ENCODE measurements at regions not wholly inside any gene's neighbourhood (a gene's known extent, or its start where the extent isn't known, plus 50 kb on each side); places are given as distances from the start of the nearest gene placed in this dataset.
"Not testable (repeated sequence)": the region's sequence is repeated elsewhere in the genome, so short reads cannot be mapped to it uniquely, and the experiment has no call there.

DNA sequence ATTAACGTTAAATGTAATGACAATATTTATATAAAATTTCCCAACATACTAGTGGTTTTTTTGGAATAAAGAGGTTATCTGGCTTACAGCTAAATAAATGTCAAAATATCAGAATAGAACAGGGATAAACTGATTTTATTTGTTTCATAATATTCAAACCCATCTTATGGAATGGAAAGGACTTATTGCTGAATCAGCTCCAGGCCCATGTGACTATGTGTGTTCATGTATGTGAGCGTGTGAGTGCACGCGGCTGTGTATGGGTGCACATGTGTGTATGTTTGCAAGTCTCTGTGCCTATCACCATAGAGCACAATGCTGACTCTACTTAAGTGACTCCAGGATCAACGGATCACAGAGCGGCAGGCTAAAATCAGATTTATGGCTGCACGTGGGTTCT lies 392.3 kb upstream of the GRM7 start:
- DNase-seq, result no peak

- no peak for DNase-seq
Observed at GRCh38 chr3:6471744-6472143, 389.2 kb upstream of the GRM7 start.

- DNase-seq, result not testable (repeated sequence)
Observed at GRCh38 chr3:6490487-6491327, 370.2 kb upstream of the GRM7 start.

GRCh38 chr3:6491768-6492167 lies 369.1 kb upstream of the GRM7 start:
- DNase-seq, result no peak

DNA sequence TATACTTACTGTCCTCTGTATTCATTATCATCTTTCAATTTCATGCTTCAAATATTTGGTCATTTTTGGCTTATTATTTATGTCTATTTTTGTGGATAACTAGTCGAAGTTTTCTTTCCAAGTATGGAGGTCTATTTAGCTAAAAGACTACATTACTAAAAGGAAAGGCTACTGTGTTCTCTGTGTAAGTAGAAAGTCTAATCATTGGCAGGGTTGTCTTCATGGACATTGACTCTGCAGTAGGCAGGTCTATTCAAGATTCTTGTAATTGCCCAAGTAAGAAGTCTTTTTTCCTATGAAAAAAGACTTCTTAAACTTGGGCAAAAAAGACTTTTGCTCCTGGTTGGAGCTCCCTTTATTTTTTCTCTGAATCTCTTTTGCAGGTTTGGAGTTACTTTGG lies 368.6 kb upstream of the GRM7 start:
- DNase-seq, result no peak

GRCh38 chr3:6498944-6499343 lies 362.0 kb upstream of the GRM7 start:
- DNase-seq, result not testable (repeated sequence)

GRCh38 chr3:6504347-6504746 lies 356.6 kb upstream of the GRM7 start:
- DNase-seq, result no peak

GRCh38 chr3:6504834-6505233 lies 356.1 kb upstream of the GRM7 start:
- DNase-seq, result no peak

DNA sequence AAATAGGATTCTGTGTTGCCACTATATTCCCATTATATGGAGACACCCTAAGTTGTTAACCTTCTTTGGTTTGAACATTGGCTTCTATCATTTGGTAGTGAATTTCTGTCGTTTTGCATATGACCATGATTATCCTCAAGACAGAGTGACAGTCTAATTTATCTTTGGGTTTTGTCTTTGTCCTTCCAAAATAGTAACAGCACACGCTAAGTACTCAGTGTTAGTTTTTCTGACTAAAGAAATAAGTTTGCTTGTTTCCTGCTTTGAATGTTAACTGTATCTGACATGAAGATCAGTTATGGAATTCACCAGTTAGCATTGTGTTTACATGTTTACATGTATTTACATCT lies 352.5 kb upstream of the GRM7 start:
- DNase-seq, result no peak

DNA sequence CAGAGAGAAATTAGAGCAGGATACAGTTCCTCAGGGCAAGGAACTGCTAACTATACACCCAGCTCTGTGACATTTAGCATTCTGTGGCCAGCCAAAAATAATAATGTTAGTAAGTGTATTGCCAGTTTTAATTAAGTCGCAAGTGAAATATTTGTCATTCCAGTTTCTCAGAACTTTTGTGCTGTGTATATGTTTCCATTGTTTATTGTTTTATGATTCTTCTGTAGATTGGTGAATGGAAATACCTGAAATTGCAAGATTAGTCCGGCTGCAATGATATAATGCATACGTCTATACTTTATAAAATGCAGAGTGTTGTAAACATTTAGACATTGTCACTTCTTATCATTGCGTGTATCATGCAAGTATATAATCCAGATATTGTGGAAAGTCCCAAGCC lies 351.3 kb upstream of the GRM7 start:
- no peak for DNase-seq

GRCh38 chr3:6510713-6511112 lies 350.2 kb upstream of the GRM7 start:
- DNase-seq, result no peak

DNA sequence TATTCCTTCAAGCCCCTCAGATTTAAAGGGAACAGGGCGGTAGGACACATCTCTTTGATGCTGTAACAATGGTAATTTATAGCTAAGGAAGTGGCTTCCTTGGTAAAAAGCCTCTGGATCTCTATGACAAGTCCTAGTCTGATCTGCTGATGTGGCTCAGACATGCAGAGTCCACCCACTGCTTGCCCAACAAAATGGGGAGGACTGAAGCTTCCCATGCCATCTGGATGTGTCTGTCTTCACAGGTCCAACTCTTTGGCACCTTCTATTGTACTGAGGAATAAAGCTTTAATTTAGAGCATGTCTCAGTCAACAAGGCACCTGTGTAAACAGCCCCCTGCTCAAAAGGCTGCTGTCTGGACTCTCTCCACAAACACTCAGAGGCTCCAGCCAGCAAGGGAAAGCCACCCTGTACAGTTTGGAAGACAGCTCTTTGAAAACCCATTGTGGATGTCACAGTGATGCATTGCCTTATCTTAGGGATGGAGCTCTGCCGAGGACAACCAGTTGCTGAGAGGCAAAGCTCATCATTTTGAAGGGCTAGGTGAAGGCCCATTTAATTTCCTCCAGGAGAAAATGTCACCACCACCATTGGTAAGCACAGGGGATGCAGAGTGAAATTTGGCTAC lies 348.6 kb upstream of the GRM7 start:
- no peak for DNase-seq

GRCh38 chr3:6516143-6516542 lies 344.8 kb upstream of the GRM7 start:
- no peak for DNase-seq

DNA sequence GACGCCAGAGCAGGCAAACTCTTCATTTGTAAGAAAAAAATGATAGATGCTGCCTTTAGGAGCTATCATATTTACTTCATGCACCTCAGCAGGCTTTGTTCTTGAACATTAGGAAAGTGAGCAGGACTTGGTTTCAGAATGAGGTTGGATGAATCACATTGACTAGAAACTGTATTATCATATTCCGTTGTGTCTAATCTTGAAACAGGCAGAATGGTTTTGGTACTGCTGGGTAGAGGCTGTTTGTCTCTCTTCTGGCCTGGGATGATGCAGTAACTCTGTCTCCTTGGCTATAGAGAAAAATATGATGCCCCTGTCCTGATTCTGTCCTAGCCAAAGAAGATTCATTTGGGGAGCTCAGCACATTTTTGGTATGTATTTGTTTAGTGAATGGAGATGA lies 344.2 kb upstream of the GRM7 start:
- DNase-seq, result no peak

DNA sequence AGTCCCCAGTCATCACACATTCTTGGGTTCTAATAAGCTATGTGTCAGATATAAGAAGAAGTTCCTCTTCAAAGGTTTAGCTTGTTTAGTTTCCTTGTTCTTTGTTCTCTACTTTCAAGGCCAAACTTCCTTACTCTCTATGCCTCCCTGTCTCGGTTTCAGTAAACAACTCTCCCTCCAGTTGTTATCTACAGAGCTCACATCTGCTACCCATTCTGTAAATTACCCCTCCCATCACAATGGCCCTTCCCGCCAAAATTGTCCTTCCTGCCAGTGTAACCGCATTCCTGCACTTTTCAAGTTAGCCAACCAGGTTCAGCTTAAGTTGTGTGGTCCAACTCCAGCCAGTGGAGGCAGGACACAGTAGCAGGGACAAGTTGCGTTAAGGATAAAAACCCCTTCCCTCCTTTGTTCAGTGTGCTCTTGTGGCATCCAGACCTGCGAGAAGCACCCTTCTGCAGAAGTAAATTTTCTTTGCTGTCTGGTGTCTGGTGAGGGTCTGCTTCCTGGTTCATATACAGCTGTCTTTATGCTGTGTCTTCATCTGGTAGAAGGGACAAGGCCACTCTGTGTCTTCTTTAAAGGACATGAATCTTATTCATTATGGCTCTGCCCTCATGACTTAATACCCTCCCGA lies 342.1 kb upstream of the GRM7 start:
- no peak for DNase-seq

DNA sequence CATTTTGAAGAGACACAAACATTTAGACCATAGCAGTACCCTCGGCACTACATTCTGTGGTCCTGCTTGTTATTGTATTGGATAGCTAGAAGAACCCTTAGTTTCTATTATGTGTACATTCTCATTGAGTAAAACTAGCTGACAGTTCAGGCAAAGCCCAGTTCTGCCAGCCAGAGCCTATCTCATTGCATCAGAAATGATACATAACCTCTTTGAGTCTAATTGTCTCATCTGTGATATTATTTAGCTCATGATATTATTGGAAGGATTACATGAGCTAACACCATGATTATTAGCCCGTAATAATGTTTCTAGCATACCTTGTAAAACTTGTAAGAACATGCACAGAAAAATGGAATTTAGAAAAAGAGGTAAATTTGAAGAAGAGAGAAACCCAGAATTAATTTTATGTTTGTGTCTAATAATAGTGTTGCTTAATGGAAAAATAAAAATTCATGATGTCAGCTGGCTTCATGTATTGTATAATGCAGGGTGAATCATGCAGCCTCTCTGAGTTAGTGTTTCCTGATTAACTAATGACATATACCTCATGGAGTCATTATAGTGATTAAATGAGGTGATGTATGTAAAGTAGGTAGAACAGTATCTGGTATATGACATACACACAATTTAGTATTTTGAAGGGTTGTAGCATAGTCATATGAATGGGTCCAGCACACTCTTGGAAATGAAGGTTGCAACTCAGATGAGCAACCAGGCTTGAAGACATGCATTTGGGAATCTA lies 339.4 kb upstream of the GRM7 start:
- DNase-seq, result no peak

GRCh38 chr3:6522191-6522590 lies 338.7 kb upstream of the GRM7 start:
- DNase-seq, result no peak

- no peak for DNase-seq
Observed at GRCh38 chr3:6523043-6523442, 337.9 kb upstream of the GRM7 start.

DNA sequence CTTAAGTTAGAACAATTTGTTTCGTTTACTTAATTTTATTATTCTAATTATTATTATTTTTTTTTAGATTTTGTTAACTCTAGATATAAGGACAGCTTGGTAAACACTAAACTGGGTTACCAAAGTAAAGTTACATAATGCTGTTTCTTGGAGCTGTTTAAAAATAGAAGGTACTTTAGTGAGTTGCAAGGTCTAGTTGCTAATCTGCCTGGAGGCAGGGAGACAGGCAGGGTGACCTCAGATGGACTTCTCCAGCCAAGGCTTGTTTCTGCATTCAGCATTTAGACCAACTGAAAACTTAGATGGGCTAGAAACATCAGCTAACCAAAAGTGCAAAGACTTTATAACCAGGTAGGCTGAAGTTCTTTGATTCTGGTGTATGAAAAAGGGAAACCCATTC lies 336.4 kb upstream of the GRM7 start:
- no peak for DNase-seq

DNA sequence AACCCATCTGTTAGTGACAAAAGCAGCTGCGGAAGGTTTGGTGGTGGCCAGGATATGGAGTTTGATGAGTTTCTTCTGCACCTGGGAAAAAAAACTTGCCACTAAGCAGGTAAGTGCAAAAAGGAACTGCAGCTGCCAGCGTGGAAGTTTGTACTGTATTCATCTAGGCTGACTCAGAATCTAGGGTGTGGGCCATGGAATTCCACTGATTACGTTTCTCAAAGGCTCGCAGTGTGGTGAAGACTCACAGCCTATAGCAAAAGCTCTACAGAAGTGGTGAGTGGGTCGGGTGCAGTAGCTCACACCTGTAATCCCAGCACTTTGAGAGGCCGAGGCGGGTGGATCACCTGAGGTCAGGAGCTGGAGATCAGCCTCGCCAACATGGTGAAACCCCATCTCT lies 334.6 kb upstream of the GRM7 start:
- no peak for DNase-seq

DNA sequence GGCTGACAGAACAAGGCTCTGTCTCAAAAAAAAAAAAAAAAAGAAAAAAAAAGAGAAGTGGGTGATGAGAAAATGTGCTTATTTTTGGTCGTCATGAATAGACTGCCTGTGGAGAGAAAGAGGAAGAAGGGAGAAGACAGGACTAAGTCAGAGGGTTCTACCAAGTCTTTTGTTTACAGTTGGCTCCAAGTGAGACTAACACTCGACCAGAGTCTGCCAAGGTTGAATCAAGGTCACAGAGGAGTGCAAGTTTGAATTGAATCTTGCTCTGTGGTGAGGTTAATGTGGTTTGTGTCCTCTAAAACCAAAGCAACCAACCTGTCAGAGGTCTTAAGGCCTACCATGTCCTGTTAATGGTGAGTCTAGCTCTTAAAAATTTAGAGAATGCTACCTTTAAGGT lies 334.1 kb upstream of the GRM7 start:
- no peak for DNase-seq

- no peak for DNase-seq
Observed at GRCh38 chr3:6528951-6529350, 332.0 kb upstream of the GRM7 start.

DNA sequence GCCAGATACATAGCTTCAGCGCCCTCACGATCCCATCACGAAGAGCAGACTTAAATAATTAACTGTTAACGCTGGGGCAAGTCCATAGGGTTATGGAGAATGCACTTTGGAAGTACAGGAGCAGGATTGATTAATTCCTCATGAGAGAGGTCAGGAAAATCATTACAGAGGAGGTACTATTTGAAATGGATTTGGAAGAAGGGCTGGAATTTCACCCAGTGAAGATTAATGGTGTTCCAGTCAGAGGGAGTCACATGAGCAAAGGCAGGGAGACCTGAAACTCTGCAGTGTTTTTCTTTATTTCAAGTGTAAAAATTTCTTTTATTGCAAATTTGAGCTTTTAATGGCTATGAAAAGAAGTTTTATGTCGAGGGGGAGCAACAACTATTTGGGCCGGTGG lies 329.8 kb upstream of the GRM7 start:
- DNase-seq, result no peak

DNA sequence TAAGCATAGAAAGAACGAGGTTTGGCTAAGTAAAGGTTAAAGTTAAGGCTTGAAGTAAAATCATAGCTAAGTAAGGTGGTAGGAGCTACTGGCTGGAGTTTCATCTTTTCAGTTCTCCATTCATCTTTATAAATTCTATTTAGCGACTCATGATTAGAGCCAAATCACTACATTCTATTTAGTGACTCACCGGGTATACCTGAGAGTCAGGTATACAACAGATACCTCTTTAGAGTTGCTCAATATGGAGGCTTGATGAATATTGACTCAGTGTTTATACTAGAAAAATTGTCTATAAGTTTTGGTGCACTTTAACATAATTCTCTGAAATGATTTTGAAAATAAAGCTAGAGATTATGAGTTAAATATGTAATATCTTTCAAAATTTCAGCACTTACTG lies 328.8 kb upstream of the GRM7 start:
- no peak for DNase-seq

Data from NCI-H2081 treated with DMSO at 0.1 percent for 48 hours (cell line).